HG02885 (cell line): ENCODE measurements at regions not wholly inside any gene's neighbourhood (a gene's known extent, or its start where the extent isn't known, plus 50 kb on each side); places are given as distances from the start of the nearest gene placed in this dataset.
"Not testable (repeated sequence)": the region's sequence is repeated elsewhere in the genome, so short reads cannot be mapped to it uniquely, and the experiment has no call there.

Source experiments
- ATAC-seq: cut with Tn5 transposase; IDR thresholded peaks from one replicate; pipeline ENCODE4 v1.9.1; 2021; ENCODE audit warnings: mild to moderate bottlenecking; ENCODE audit not compliant: unreplicated experiment, poor library complexity

GRCh38 chr2:363824-364470, 76.1 kb upstream of the ALKAL2 start:
- no peak for ATAC-seq

GRCh38 chr2:362924-363323, 75.0 kb upstream of the ALKAL2 start:
- no peak for ATAC-seq

- ATAC-seq = no peak
These were observed 72.2 kb upstream of the ALKAL2 start for GRCh38 chr2:360124-360523.

GRCh38 chr2:359047-359446, 71.2 kb upstream of the ALKAL2 start:
- no peak for ATAC-seq

- no peak for ATAC-seq
These were observed 69.9 kb upstream of the ALKAL2 start for GRCh38 chr2:357811-358210.

GRCh38 chr2:356304-356703, 68.4 kb upstream of the ALKAL2 start:
- not testable (repeated sequence) for ATAC-seq

- ATAC-seq = no peak
These were observed 67.9 kb upstream of the ALKAL2 start for GRCh38 chr2:355773-356172.

- no peak for ATAC-seq
These were observed 64.8 kb upstream of the ALKAL2 start for GRCh38 chr2:352696-353095.

- ATAC-seq = no peak
These were observed 61.5 kb upstream of the ALKAL2 start for GRCh38 chr2:349390-349789.

- ATAC-seq = no peak
These were observed 60.5 kb upstream of the ALKAL2 start for GRCh38 chr2:348361-348916.

- no peak for ATAC-seq
These were observed 56.9 kb upstream of the ALKAL2 start for GRCh38 chr2:344811-345210.

GRCh38 chr2:343355-343754, 55.5 kb upstream of the ALKAL2 start:
- no peak for ATAC-seq

GRCh38 chr2:341912-342311, 54.0 kb upstream of the ALKAL2 start:
- ATAC-seq = no peak

GRCh38 chr2:341017-341542, 53.2 kb upstream of the ALKAL2 start:
- no peak for ATAC-seq
